ENCODE measurements at regions not wholly inside any gene's neighbourhood (a gene's known extent, or its start where the extent isn't known, plus 50 kb on each side); places are given as distances from the start of the nearest gene placed in this dataset.
"Not testable (repeated sequence)": the region's sequence is repeated elsewhere in the genome, so short reads cannot be mapped to it uniquely, and the experiment has no call there.

- no peak for DNase-seq
Measured at GRCh38 chr7:48992816-48993215, 68.5 kb downstream of the CDC14C start.

DNA sequence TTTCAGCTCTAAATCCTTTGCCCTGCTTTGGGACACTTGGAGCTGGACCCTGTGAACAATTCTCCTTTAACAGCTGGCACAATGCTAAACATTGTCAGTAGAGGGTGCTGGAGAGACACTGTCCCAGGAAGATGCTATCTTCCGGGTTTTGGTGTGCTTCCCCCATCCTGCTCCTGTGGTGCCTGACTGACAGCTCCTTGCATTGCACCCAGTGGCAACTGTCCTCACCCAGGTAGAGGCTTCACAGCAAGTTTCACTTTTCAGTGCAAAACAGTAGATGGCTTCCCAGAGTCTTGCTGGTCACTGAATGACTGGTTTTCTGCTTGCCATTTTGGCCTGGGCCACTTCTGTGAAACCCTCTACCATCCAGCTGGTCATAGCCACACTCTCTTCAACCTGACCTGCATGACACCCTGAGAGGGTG, 77.3 kb downstream of the CDC14C start:
- DNase-seq = no peak

DNA sequence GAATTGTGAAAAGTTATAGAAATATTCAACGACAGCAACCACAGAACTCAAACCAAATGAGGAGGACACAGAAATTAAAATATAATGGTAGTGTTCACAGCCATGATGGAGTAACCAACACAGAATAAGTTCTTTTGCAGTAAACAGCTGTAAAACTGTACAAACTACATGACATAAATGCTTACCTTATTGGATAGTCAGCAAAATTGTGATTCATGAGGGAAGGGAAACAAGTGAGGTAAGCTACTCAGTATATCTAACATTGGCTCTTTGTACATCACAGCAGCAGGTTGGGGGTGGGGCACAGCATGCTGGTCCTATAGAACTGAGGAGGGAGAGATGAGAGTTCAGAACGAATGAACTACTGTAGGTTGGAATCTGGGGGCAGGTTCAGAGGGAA, 86.4 kb downstream of the CDC14C start:
- DNase-seq = no peak

DNA sequence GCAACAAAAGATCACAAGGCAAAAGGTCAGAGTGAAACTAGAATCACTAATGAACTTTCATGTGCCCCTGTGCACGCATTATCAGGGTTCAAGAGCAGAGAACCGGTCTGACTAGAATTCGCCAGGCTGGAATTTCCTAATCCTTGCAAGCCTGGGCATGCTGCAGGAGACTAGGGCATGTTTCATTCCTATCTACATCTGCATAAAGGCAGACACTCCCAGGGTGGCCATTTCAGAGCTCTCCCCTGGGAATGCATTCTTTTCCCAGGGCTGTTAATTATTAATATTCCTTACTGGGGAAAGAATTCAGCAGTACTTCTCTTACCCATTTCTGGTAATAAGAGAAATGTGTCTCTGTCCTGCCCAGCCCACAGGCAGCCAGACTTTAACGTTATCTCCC, 90.5 kb downstream of the CDC14C start:
- no peak for DNase-seq

- DNase-seq = no peak
Measured at GRCh38 chr7:49020145-49020544, 95.8 kb downstream of the CDC14C start.

DNA sequence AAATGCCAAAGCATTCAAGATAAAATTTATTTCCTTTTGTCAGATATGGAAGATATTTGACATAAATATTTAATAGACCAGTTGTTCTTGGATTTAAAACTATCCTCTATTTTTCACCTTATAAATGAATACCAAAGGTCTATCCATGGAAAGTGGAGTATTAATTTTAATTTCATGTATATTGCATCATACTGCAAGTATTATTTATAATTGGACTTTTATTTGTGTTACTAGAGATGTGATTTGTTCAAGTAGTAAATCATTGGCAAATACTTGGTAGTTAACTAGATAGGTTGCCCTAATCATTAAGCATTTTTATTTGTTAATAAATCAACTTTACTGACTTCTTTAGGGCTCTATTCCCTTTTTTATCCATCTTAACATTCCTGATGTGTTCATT, 98.1 kb downstream of the CDC14C start:
- DNase-seq = no peak

DNA sequence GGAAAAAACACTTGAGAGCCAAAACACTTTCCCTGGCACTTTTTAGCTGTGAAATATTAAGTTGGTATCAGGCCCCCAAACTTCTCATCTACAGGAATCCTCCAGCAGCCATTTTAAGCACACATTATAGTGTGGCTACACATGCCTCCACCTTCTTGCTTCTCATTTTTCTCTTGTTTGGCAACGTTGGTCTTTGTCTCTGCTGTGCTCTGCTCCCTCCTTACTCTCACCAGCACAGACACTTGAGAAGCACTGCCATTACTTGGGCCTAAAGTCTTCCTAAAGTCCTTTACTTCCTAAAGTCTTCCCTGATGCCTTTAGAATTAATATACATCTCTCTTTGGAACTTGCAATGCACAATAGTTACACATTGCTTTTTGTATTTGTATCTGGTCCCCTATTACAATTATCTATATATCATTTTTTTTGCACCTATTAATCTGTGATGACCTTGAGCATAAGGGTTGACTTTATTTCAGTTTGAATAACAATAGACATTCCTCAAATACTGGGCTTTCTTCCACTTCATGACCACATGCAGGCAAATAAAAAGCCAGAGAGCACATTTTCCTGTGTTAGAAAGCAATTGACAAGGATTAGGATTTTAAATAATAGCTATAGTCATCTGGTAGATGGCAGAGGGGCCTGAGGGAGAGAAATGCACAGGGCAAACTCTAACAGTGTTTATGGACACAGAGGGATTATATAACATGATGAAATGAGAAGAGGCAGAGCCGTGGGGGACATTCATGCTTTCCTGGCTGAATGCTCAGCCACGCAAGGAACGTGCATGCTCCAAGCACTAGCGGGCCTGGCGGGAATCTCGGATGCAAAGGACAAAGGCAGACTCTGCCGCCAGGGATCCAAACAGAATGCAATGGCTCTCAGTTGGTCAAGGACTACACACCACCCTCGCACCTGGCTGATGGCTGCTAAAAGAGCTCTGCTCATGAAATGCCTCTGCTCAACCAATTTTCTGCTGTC, 99.3 kb downstream of the CDC14C start:
- no peak for DNase-seq

DNA sequence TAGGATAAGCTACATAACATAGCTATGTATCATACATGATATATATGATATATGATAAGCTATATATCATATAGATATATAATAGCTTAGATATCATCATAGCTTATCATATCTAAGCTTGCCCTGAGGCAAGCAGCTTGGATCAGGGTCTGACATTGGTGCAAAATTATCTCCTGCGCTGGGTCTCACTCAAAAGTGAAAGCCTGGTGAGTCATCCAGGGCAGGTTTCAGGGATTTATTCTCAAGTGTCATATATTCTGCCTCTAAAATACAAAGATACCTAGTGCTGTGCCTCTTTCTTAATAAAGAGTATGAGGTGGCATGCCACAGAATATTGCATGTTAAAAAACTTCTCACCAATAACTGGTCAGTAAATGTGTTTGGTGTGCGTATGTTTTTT, 105.9 kb downstream of the CDC14C start:
- no peak for DNase-seq

DNA sequence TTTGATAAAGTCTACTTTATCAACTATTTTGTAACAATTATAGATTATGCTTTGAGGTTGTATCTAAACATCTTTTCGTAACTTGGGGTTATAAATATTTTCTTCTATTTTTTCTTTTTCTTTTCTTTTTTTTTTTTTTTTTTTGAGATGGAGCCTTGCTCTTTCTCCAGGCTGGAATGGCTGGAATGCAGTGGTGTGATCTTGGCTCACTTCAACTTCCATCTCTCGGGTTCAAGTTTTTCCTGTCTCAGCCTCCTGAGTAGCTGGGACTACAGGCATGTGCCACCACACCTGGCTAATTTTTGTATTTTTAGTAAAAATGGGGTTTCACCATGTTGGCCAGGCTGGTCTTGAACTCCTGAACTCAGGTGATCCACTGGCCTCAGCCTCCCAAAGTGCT, 108.8 kb downstream of the CDC14C start:
- not testable (repeated sequence) for DNase-seq

DNA sequence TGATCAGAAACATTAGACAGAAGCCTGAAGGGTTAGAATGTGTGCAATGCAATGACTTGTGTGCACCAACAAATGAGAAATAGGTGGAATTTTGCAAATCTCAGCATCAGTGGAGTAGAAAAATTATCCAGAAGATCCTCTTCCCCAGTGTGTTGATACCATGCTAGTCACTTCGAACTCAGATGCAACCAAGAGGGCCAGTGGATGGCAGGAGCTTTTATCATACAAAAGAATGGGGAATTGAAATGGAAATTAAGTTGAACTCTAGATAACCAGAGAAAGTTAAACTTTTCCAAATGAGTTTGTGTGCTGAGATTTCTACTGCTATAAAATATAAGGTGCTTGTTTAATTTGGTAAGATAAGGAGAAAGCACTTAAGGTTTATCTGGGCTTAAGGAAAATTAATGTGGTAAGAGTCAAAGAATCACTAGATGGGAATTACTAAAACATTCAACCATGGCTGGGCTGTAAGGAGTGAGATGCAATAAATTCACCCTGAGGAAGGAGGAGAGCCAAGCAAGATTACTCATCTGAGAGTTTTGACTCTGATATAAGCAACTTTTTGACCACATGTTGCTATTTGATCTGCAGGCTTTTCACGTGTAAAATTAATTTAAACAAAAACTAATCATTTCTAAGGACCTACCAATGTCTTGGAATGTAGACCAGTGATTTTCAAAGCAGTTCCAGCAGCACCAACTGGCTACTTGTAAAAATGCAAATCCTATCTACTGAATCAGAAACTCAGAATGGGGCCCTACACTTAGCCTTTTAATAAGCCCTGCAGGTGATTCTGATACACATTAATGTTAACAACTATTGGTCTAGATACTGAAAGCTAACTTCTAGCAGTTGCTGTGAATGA, 113.2 kb downstream of the CDC14C start:
- DNase-seq = no peak

GRCh38 chr7:49038821-49039358, 114.5 kb downstream of the CDC14C start:
- no peak for DNase-seq

- DNase-seq = no peak
Measured at GRCh38 chr7:49060743-49061142, 136.4 kb downstream of the CDC14C start.

- DNase-seq = no peak
Measured at GRCh38 chr7:49074538-49074937, 150.2 kb downstream of the CDC14C start.

DNA sequence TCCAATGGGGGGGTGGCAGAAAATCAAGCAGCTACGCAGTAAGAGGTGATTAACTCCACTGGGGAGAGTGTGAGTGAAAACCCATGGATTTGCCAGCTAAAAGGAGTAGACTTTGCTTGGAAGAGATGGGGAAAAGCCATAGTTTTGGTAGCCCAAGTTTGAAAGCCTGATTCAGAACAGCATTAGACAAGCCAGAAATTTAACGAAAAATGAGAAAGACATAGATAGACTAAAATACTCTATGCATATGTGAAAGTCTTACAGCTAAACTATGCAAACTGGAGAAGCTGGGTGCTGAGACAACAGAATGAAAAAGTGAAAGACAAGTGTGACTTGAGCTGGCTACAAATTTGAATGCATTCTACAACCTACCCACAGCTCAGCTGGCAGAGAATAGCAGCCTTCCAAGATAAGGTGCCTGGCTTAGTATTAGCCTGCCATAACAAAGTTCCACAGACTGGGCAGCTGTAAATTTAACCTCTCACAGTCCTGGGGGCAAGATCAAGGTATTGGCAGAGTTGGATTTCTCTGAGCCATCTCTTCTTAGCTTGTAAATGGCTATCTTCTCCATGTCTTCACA, 156.6 kb downstream of the CDC14C start:
- no peak for DNase-seq

- no peak for DNase-seq
Measured at GRCh38 chr7:49088017-49088416, 163.7 kb downstream of the CDC14C start.

DNA sequence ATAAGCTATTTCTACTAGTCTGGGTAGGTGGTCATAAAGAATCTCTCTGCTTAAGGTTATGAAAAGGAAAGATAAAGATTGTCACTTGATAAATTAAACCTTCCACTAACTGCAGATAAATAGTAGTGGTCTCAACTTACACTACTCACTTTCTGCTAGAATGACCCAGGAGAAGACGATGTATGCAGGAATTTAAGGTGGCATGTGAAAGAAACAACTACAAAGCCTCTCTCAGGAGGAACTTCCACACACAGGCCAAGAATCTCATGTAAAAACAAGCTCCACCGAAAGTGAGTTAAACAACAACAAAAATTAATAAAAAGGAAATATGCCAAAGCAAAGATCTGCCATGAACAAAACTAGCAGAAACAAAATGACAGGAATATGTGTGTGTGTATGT, 165.4 kb downstream of the CDC14C start:
- no peak for DNase-seq

- DNase-seq = no peak
Measured at GRCh38 chr7:49091089-49091488, 166.7 kb downstream of the CDC14C start.

- DNase-seq = no peak
Measured at GRCh38 chr7:49091519-49091918, 167.2 kb downstream of the CDC14C start.

- no peak for DNase-seq
Measured at GRCh38 chr7:49093218-49093617, 168.9 kb downstream of the CDC14C start.

DNA sequence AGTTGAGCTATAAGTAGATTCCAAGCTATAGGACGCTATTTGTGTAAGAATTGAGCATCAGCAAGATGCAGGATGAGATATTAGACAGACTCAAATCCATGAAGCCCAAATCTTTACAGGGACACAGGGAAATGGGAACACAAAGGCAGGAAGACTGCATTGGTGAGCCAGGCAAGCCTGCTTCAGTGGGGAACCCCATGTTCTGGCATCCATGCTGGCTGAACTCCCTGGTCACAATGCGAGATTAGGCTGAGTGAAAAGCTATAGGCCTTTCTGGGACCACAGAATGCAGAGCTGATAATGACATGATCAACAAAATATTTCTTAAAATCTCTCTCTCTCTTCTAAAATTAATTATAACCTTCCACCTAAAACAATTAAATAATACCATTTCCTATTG, 170.5 kb downstream of the CDC14C start:
- no peak for DNase-seq

DNA sequence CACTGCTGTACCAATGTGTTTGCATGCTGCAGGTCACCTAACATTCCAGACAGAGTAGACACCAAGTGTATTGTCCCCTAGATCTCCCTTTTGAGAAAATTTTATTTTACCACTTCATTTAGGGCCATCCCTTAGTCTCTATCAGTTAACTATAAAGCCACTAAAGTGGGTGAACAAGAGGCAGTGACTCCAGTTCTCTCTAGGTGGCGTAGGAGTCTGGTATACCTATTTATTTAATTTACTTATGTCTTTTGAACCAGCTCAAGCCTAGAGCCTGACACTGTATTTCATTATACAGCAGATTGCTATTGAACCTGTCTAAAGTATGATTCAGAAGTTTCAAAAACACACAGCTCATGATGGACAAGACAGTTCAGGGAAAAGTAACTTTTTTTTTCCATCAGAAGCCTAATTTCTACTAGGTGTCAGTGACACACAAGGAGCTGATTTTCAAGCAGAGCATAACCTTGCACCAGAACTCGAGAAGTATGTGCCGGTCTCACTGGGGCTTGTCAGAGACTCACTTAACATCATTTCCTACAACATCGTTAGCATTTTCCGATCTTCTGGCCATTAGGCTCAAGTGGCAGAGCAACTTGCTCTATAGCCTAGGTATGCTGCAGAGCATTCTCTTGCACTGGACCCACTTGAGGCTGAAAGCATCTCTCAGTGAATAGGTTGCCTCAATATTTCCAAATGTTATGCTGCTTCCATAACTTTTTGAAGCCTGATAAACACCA, 175.4 kb downstream of the CDC14C start:
- no peak for DNase-seq
